ENCODE measurements at regions not wholly inside any gene's neighbourhood (a gene's known extent, or its start where the extent isn't known, plus 50 kb on each side); places are given as distances from the start of the nearest gene placed in this dataset.

GRCh38 chr19:29420482-29421195 is 105.2 kb upstream of the VSTM2B start:
- TF ChIP-seq CTCF (IDR thresholded peaks at IDR 0.05) = no peak
- no peak for TF ChIP-seq POLR2A (IDR thresholded peaks at IDR 0.05)
- Histone ChIP-seq H3K27me3 (no peaks in the 10 kb centered on the region), H3K4me3 (no peak overlapping the region), H3K9me3 (no peaks in the 10 kb centered on the region), H3K27ac (no peak overlapping the region), H3K36me3 (no peaks in the 10 kb centered on the region), H3K4me1 (no peaks in the 10 kb centered on the region)
- DNase-seq (no peak), ATAC-seq (no peak)
- 69% methylated on average over 21 of the region's 22 CpGs for WGBS (ENCODE audit: insufficient coverage, low coverage, low lambda C conversion rate, missing lambda C conversion rate)
- intact Hi-C loops (cut with DNase I) = no loop called here

GRCh38 chr19:29421196-29421545 is 104.6 kb upstream of the VSTM2B start:
- intact Hi-C loops (cut with DNase I) = no loop called here
- TF ChIP-seq POLR2A (IDR thresholded peaks at IDR 0.05) = no peak
- TF ChIP-seq CTCF (IDR thresholded peaks at IDR 0.05) = no peak
- H3K9me3 ChIP-seq = no peaks in the 10 kb centered on the region
- no peak overlapping the region for H3K4me3 ChIP-seq
- WGBS (ENCODE audit: insufficient coverage, low coverage, low lambda C conversion rate, missing lambda C conversion rate) = 42% methylated on average over 11 of the region's 11 CpGs
- no peaks in the 10 kb centered on the region for H3K27me3 ChIP-seq
- no peaks in the 10 kb centered on the region for H3K36me3 ChIP-seq
- no peak for ATAC-seq
- H3K4me1 ChIP-seq = no peaks in the 10 kb centered on the region
- no peak for DNase-seq
- no peak overlapping the region for H3K27ac ChIP-seq

GRCh38 chr19:29422047-29422446 is 103.7 kb upstream of the VSTM2B start:
- no peak overlapping the region for H3K4me3 ChIP-seq

GRCh38 chr19:29422486-29423085 is 103.2 kb upstream of the VSTM2B start:
- H3K27ac ChIP-seq = no peak overlapping the region
- DNase-seq = no peak
- intact Hi-C loops (cut with DNase I) = no loop called here
- no peak for ATAC-seq
- H3K9me3 ChIP-seq = no peaks in the 10 kb centered on the region
- 49% methylated on average over 5 of the region's 5 CpGs for WGBS (ENCODE audit: insufficient coverage, low coverage, low lambda C conversion rate, missing lambda C conversion rate)
- no peaks in the 10 kb centered on the region for H3K27me3 ChIP-seq
- H3K36me3 ChIP-seq = no peaks in the 10 kb centered on the region
- TF ChIP-seq POLR2A (IDR thresholded peaks at IDR 0.05) (no peak), CTCF (IDR thresholded peaks at IDR 0.05) (no peak)
- no peak overlapping the region for H3K4me3 ChIP-seq
- H3K4me1 ChIP-seq = no peaks in the 10 kb centered on the region

More at GRCh38 chr19:29422047-29422446, 103.7 kb upstream of the VSTM2B start:
- intact Hi-C loops (cut with DNase I) = no loop called here
- WGBS (ENCODE audit: insufficient coverage, low coverage, low lambda C conversion rate, missing lambda C conversion rate) = 29% methylated on average over 2 of the region's 7 CpGs
- no peak for ATAC-seq
- Histone ChIP-seq H3K4me1 (no peaks in the 10 kb centered on the region), H3K27ac (no peak overlapping the region), H3K36me3 (no peaks in the 10 kb centered on the region), H3K27me3 (no peaks in the 10 kb centered on the region), H3K9me3 (no peaks in the 10 kb centered on the region)
- DNase-seq = no peak
- TF ChIP-seq CTCF (IDR thresholded peaks at IDR 0.05) (no peak), POLR2A (IDR thresholded peaks at IDR 0.05) (no peak)

Measured in right lobe of liver (tissue), 6 donors.